ENCODE measurements at regions not wholly inside any gene's neighbourhood (a gene's known extent, or its start where the extent isn't known, plus 50 kb on each side); places are given as distances from the start of the nearest gene placed in this dataset.
"Not testable (repeated sequence)": the region's sequence is repeated elsewhere in the genome, so short reads cannot be mapped to it uniquely, and the experiment has no call there.

DNA sequence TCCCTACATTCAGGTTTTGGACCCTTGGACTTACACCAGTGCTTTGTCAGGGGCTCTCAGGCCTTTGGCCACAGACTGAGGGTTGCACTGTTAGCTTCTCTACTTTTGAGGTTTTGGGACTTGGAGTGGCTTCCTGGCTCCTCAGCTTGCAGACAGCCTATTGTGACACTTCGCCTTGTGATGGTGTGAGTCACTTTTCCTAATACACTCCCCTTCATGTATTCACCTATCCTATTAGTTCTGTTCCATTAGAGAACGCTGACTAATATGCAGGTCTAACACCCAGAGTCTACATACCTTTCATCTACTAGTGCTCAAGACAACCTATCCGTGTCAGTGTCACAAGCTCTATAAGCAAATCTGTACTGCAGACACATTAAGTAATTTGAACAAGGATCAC lies 605.3 kb downstream of the KCNT2 start:
- no peaks in the 10 kb centered on the region for H3K4me1 Mint-ChIP-seq
- TF ChIP-seq, protein P1, sequence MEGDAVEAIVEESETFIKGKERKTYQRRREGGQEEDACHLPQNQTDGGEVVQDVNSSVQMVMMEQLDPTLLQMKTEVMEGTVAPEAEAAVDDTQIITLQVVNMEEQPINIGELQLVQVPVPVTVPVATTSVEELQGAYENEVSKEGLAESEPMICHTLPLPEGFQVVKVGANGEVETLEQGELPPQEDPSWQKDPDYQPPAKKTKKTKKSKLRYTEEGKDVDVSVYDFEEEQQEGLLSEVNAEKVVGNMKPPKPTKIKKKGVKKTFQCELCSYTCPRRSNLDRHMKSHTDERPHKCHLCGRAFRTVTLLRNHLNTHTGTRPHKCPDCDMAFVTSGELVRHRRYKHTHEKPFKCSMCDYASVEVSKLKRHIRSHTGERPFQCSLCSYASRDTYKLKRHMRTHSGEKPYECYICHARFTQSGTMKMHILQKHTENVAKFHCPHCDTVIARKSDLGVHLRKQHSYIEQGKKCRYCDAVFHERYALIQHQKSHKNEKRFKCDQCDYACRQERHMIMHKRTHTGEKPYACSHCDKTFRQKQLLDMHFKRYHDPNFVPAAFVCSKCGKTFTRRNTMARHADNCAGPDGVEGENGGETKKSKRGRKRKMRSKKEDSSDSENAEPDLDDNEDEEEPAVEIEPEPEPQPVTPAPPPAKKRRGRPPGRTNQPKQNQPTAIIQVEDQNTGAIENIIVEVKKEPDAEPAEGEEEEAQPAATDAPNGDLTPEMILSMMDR (IDR thresholded peaks at IDR 0.05) = no peak
- no peaks in the 10 kb centered on the region for H3K27me3 Mint-ChIP-seq (ENCODE audit: low read depth in 2 of 2)
- Histone ChIP-seq H3K27me3 (ENCODE audit: control insufficient read depth, insufficient read depth, low read length) (no peaks in the 10 kb centered on the region), H3K4me3 (ENCODE audit: low read length) (no peak overlapping the region), H3K9me3 (ENCODE audit: control insufficient read depth, insufficient read depth, low read length) (no peaks in the 10 kb centered on the region), H3K36me3 (ENCODE audit: control insufficient read depth, insufficient read depth, low read length) (no peaks in the 10 kb centered on the region), H3K4me1 (ENCODE audit: control insufficient read depth, insufficient read depth, low read length) (no peaks in the 10 kb centered on the region), H3K27ac (ENCODE audit: low read length) (no peak overlapping the region)
- 92% methylated on average over 3 of the region's 3 CpGs for WGBS (ENCODE audit: insufficient coverage)
- ATAC-seq = no peak
- H3K4me3 Mint-ChIP-seq = no peak overlapping the region
- H3K27ac Mint-ChIP-seq = no peak overlapping the region
- no peak for DNase-seq
- intact Hi-C loops (cut with micrococcal nuclease) = no loop called here
- H3K36me3 Mint-ChIP-seq = no peaks in the 10 kb centered on the region
- peaks cover 12 to 22% of the 10 kb centered on the region in 2 donors for H3K9me3 Mint-ChIP-seq

DNA sequence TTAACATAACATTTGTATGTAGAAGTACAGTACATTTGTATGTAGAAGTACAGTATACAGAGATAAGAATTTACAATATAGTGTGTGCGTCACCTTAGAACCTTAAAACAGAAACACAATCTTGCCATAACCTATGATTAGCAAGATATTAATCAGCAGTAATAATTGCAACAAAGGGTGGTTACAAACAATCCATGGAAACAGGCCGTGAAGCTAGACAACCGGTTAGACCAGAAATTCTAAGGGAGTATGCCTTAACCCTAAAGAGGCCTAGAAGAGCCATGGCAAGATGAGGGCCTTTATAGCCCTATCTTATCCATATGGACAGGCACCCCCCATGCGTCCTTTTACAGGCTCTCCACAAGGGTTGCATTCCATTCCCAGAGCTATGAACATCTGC lies 605.9 kb downstream of the KCNT2 start:
- peaks cover 12 to 22% of the 10 kb centered on the region in 2 donors for H3K9me3 Mint-ChIP-seq
- H3K4me1 Mint-ChIP-seq; ATAC-seq; H3K27ac ChIP-seq (ENCODE audit: low read length); H3K27me3 ChIP-seq (ENCODE audit: control insufficient read depth, insufficient read depth, low read length); DNase-seq; H3K4me3 ChIP-seq (ENCODE audit: low read length); H3K27me3 Mint-ChIP-seq (ENCODE audit: low read depth in 2 of 2); H3K4me1 ChIP-seq (ENCODE audit: control insufficient read depth, insufficient read depth, low read length); intact Hi-C loops (cut with micrococcal nuclease); H3K36me3 Mint-ChIP-seq; H3K36me3 ChIP-seq (ENCODE audit: control insufficient read depth, insufficient read depth, low read length); H3K27ac Mint-ChIP-seq; H3K4me3 Mint-ChIP-seq; H3K9me3 ChIP-seq (ENCODE audit: control insufficient read depth, insufficient read depth, low read length): not testable (repeated sequence)
- WGBS (ENCODE audit: insufficient coverage) = 95% methylated on average over 4 of the region's 4 CpGs

DNA sequence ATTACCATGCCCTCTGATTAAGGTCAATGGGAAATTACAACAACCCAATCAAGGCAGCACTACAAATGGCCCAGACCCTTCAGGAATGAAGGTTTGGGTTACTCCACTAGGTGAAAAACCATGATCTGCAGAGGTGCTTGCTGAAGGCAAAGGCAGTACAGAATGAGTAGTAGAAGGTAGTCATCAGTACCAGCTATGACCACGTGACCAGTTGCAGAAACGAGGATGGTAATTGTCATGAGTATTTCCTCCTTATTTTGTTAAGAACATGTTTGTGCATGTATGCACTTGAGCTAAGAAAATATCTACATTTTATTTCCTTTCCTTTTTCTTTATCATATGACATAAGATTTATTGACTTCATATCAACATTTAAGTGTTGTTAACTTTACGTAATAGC lies 607.1 kb downstream of the KCNT2 start:
- no peaks in the 10 kb centered on the region for H3K9me3 ChIP-seq (ENCODE audit: control insufficient read depth, insufficient read depth, low read length)
- H3K36me3 Mint-ChIP-seq = no peaks in the 10 kb centered on the region
- ATAC-seq (no peak), DNase-seq (no peak)
- H3K9me3 Mint-ChIP-seq = peaks cover 10 to 20% of the 10 kb centered on the region in 2 donors
- no peaks in the 10 kb centered on the region for H3K4me1 Mint-ChIP-seq
- intact Hi-C loops (cut with micrococcal nuclease) = no loop called here
- no peaks in the 10 kb centered on the region for H3K27me3 ChIP-seq (ENCODE audit: control insufficient read depth, insufficient read depth, low read length)
- no peaks in the 10 kb centered on the region for H3K27me3 Mint-ChIP-seq (ENCODE audit: low read depth in 2 of 2)
- H3K4me3 ChIP-seq (ENCODE audit: low read length) = no peak overlapping the region
- WGBS (ENCODE audit: insufficient coverage) = 70% methylated on average over 2 of the region's 3 CpGs
- H3K27ac Mint-ChIP-seq = no peak overlapping the region
- H3K36me3 ChIP-seq (ENCODE audit: control insufficient read depth, insufficient read depth, low read length) = no peaks in the 10 kb centered on the region
- no peak overlapping the region for H3K27ac ChIP-seq (ENCODE audit: low read length)
- no peaks in the 10 kb centered on the region for H3K4me1 ChIP-seq (ENCODE audit: control insufficient read depth, insufficient read depth, low read length)
- no peak overlapping the region for H3K4me3 Mint-ChIP-seq
- TF ChIP-seq, protein P1 (IDR thresholded peaks at IDR 0.05) = no peak

DNA sequence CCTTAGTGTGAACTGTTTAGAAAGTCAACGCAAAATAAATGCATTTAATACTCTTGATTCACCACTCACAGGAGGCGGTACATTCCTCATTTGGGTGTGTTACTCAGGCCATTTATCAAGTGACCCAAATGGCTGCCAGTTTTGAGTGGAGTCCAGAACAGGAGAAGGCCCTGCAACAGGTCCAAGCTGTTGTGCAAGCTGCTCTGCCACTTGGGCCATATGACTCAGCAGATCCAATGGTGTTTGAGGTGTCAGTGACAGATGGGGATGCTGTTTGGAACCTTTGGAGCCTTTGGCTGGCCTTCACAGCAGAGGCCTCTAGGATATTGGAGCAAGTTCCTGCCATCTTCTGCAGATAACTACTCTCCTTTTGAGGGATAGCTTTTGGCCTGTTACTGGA lies 609.2 kb downstream of the KCNT2 start:
- no peaks in the 10 kb centered on the region for H3K4me1 Mint-ChIP-seq
- no peak overlapping the region for H3K27ac ChIP-seq (ENCODE audit: low read length)
- peaks cover 8 to 16% of the 10 kb centered on the region in 2 donors for H3K9me3 Mint-ChIP-seq
- no peak overlapping the region for H3K27ac Mint-ChIP-seq
- no peaks in the 10 kb centered on the region for H3K36me3 ChIP-seq (ENCODE audit: control insufficient read depth, insufficient read depth, low read length)
- no peaks in the 10 kb centered on the region for H3K36me3 Mint-ChIP-seq
- no peak overlapping the region for H3K4me3 Mint-ChIP-seq
- TF ChIP-seq, protein P1 (IDR thresholded peaks at IDR 0.05) = no peak
- ATAC-seq (no peak), DNase-seq (no peak)
- H3K27me3 Mint-ChIP-seq (ENCODE audit: low read depth in 2 of 2) = no peaks in the 10 kb centered on the region
- intact Hi-C loops (cut with micrococcal nuclease) = no loop called here
- H3K4me1 ChIP-seq (ENCODE audit: control insufficient read depth, insufficient read depth, low read length) = no peaks in the 10 kb centered on the region
- WGBS (ENCODE audit: insufficient coverage) = 97% methylated on average over 2 of the region's 2 CpGs
- no peaks in the 10 kb centered on the region for H3K9me3 ChIP-seq (ENCODE audit: control insufficient read depth, insufficient read depth, low read length)
- H3K4me3 ChIP-seq (ENCODE audit: low read length) = no peak overlapping the region
- no peaks in the 10 kb centered on the region for H3K27me3 ChIP-seq (ENCODE audit: control insufficient read depth, insufficient read depth, low read length)

Measured in natural killer cell (primary cell).